SK-N-SH (cell line): ENCODE measurements at regions not wholly inside any gene's neighbourhood (a gene's known extent, or its start where the extent isn't known, plus 50 kb on each side); places are given as distances from the start of the nearest gene placed in this dataset.

Source experiments
- CTCF ChIA-PET: fragments of 300-600, 350-600 bp; formaldehyde crosslinking; extraction: SDS; loops from one replicate; lab custom pipeline; 2021; lab: Yijun Ruan, JAX
- POLR2A ChIA-PET: fragments of 350-600 bp; sonication (Branson Sonifier 250); formaldehyde crosslinking; extraction: SDS; loops from one replicate; lab custom pipeline; 2020; ENCODE audit warnings: antibody characterized with exemption, inconsistent platforms; lab: Yijun Ruan, JAX
- DNase-seq: peaks from one replicate; pipeline ENCODE4 v3.0.0; 2012
- H2AFZ ChIP-seq: fragments of 200-600 bp; sonication (generic); 2 replicates; pipeline ENCODE4 v1.8.1; 2016; ENCODE audit warnings: antibody characterized with exemption, mild to moderate bottlenecking, low read depth
- H3F3A ChIP-seq: fragments of 200-600 bp; sonication (generic); replicated peaks from 2 replicates; pipeline ENCODE3; 2016; ENCODE audit warnings: antibody characterized with exemption, mild to moderate bottlenecking; ENCODE audit not compliant: insufficient read depth
- H3K27ac ChIP-seq, 2 experiments: fragments of 200-500 bp in 1 of 2; fragments of 200-600 bp in 1 of 2; sonication (Bioruptor generic) in 1 of 2; sonication (generic), shearing (Covaris generic) in 1 of 2; 2 replicates each; pipeline versions ENCODE4 v1.5.1 to v1.6.1; 2014 to 2016; ENCODE audit warnings: low read depth in 2 of 2, inconsistent platforms in 1 of 2, low read length in 1 of 2, mild to moderate bottlenecking in 1 of 2, mixed read lengths in 1 of 2
- H3K27me3 ChIP-seq: fragments of 200-600 bp; sonication (generic), shearing (Covaris generic); 2 replicates; pipeline ENCODE4 v1.6.1; 2016; ENCODE audit warnings: mixed run types; ENCODE audit not compliant: insufficient read depth
- H3K36me3 ChIP-seq, 2 experiments: fragments of 200-500 bp in 1 of 2; fragments of 200-600 bp in 1 of 2; sonication (Bioruptor generic) in 1 of 2; sonication (generic) in 1 of 2; replicated peaks in 1 of 2; 2 replicates each; pipeline versions ENCODE3 to v1.5.1; 2014 to 2016; ENCODE audit warnings: low read length in 1 of 2, mild to moderate bottlenecking in 1 of 2; ENCODE audit not compliant: insufficient read depth in 2 of 2, control insufficient read depth in 1 of 2
- H3K4me1 ChIP-seq, 2 experiments: fragments of 200-500 bp in 1 of 2; fragments of 200-600 bp in 1 of 2; sonication (Bioruptor generic) in 1 of 2; sonication (generic), shearing (Covaris generic) in 1 of 2; 2 replicates each; pipeline versions ENCODE4 v1.5.1 to v1.6.1; 2014 to 2016; ENCODE audit warnings: low read depth in 1 of 2, low read length in 1 of 2, mixed run types in 1 of 2; ENCODE audit not compliant: insufficient read depth in 2 of 2, control insufficient read depth in 1 of 2
- H3K4me2 ChIP-seq: fragments of 200-600 bp; sonication (generic), shearing (Covaris generic); 2 replicates; pipeline ENCODE4 v1.6.1; 2017; ENCODE audit warnings: mixed run types
- H3K4me3 ChIP-seq, 2 experiments: fragments of 200-500 bp in 1 of 2; fragments of 200-600 bp in 1 of 2; sonication (Bioruptor generic) in 1 of 2; sonication (generic), shearing (Covaris generic) in 1 of 2; 2 replicates each; pipeline versions ENCODE4 v1.5.1 to v1.8.1; 2014 to 2016; ENCODE audit warnings: low read depth in 2 of 2, inconsistent platforms in 1 of 2, low read length in 1 of 2, mild to moderate bottlenecking in 1 of 2, mixed read lengths in 1 of 2, moderate library complexity in 1 of 2
- H3K79me2 ChIP-seq: fragments of 200-600 bp; sonication (generic); 2 replicates; pipeline ENCODE4 v1.8.1; 2017; ENCODE audit warnings: mild to moderate bottlenecking; ENCODE audit not compliant: insufficient read depth
- H3K9ac ChIP-seq: fragments of 200-600 bp; sonication (generic); 2 replicates; pipeline ENCODE4 v1.6.1; 2017; ENCODE audit warnings: mixed run types
- H3K9me2 ChIP-seq: fragments of 200-600 bp; sonication (generic); 2 replicates; pipeline ENCODE4 v1.6.1; 2017; ENCODE audit warnings: mixed run types
- H3K9me3 ChIP-seq: fragments of 200-600 bp; sonication (generic); 2 replicates; pipeline ENCODE4 v1.6.1; 2017; ENCODE audit warnings: mixed run types, mild to moderate bottlenecking, moderate library complexity
- H4K20me1 ChIP-seq: fragments of 200-600 bp; sonication (generic); 2 replicates; pipeline ENCODE4 v1.6.1; 2017; ENCODE audit warnings: mild to moderate bottlenecking, mixed run types; ENCODE audit not compliant: insufficient read depth
- CHD2 ChIP-seq: fragments of 150-350 bp; IDR thresholded peaks from 2 replicates; pipeline ENCODE4 v1.6.1; 2018; ENCODE audit warnings: low read length; ENCODE audit not compliant: partially characterized antibody
- ELF1 ChIP-seq: IDR thresholded peaks from 2 replicates; pipeline ENCODE4 v1.4.0; 2012
- EP300 ChIP-seq, 2 experiments: IDR thresholded peaks; 2 replicates each; pipeline versions ENCODE4 v1.4.0 to v1.6.1; 2012; ENCODE audit warnings: borderline replicate concordance in 1 of 2, low read depth in 1 of 2, low read length in 1 of 2
- EZH2phosphoT487 ChIP-seq: fragments of 200-600 bp; sonication (generic); IDR thresholded peaks from 2 replicates; pipeline ENCODE4 v1.6.1; 2017; ENCODE audit warnings: low read depth, mixed run types, mild to moderate bottlenecking, antibody characterized with exemption, moderate library complexity, borderline replicate concordance
- FOXM1 ChIP-seq: IDR thresholded peaks from 2 replicates; pipeline ENCODE4 v1.4.0; 2012; ENCODE audit warnings: low read depth, mild to moderate bottlenecking
- MXI1 ChIP-seq: IDR thresholded peaks from 2 replicates; pipeline ENCODE4 v1.6.1; 2012; ENCODE audit warnings: mild to moderate bottlenecking, low read depth, low read length, improper control_type of control experiment
- RCOR1 ChIP-seq: fragments of 150-350 bp; IDR thresholded peaks from 2 replicates; pipeline ENCODE4 v1.6.1; 2017; ENCODE audit warnings: antibody characterized with exemption, low read length
- RFX5 ChIP-seq: IDR thresholded peaks from 2 replicates; pipeline ENCODE4 v1.6.1; 2012; ENCODE audit warnings: mild to moderate bottlenecking, improper control_type of control experiment, low read length
- RXRA ChIP-seq: IDR thresholded peaks from 2 replicates; pipeline ENCODE4 v1.4.0; 2012; ENCODE audit warnings: low read depth, mild to moderate bottlenecking, borderline replicate concordance
- SMC3 ChIP-seq: IDR thresholded peaks from 2 replicates; pipeline ENCODE4 v1.6.1; 2012; ENCODE audit warnings: low read depth, low read length, improper control_type of control experiment
- TAF1 ChIP-seq: IDR thresholded peaks from 2 replicates; pipeline ENCODE4 v1.6.1; 2012; ENCODE audit warnings: low read depth, mild to moderate bottlenecking, low read length, moderate library complexity, borderline replicate concordance
- TCF12 ChIP-seq: IDR thresholded peaks from 2 replicates; pipeline ENCODE4 v1.4.0; 2012
- USF1 ChIP-seq: IDR thresholded peaks from 2 replicates; pipeline ENCODE4 v1.4.0; 2012; ENCODE audit warnings: low read depth, borderline replicate concordance
- YY1 ChIP-seq: IDR thresholded peaks from 2 replicates; pipeline ENCODE4 v1.4.0; 2012; ENCODE audit warnings: low read depth, mild to moderate bottlenecking
- WGBS: methylation state at CpG from one replicate; pipeline ENCODE4 v1.1.6; 2017; ENCODE audit warnings: low lambda C conversion rate; 5-methylcytosine and 5-hydroxymethylcytosine counted together
- TF ChIP-seq, protein P1 (sequence below): fragments of 150-350 bp; IDR thresholded peaks from 2 replicates; pipeline ENCODE4 v1.6.1; 2017; ENCODE audit warnings: antibody characterized with exemption, low read length, low read depth, borderline replicate concordance

DNA sequence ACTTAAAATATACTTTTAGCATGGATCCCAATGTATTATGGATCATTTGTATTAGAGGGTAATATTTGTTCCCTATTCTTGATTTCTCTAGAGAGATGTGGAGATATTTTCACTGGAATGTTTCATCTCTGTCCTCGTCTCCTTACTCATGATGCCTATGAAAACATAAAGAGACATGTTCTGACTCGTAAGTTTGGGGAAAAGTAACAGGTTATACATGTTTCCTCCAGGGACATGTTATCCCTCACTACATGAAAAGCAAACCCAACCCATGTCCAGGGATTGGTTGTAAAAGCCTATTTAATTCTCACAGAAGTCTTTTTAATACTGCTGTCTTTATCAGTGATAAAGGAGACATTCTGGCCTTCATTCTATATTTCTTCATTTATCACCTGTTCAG lies 621.4 kb downstream of the GABRG1 start:
- H3K9me2 ChIP-seq, result no peaks in the 10 kb centered on the region
- 2% methylated on average over 2 of the region's 2 CpGs for WGBS
- CTCF ChIA-PET, result no interaction called here
- no peaks in the 10 kb centered on the region for H3K9me3 ChIP-seq
- no peaks in the 10 kb centered on the region for H4K20me1 ChIP-seq
- no peak overlapping the region for H2AFZ ChIP-seq
- no peaks in the 10 kb centered on the region for H3K36me3 ChIP-seq
- no peak for DNase-seq
- no peaks in the 10 kb centered on the region for H3F3A ChIP-seq
- H3K27me3 ChIP-seq, result no peaks in the 10 kb centered on the region
- H3K9ac ChIP-seq, result no peak overlapping the region
- no peaks in the 10 kb centered on the region for H3K4me1 ChIP-seq
- H3K4me3 ChIP-seq, result no peak overlapping the region
- no peaks in the 10 kb centered on the region for H3K79me2 ChIP-seq
- TF ChIP-seq TCF12 (no peak), FOXM1 (no peak), RFX5 (no peak), MXI1 (no peak), TAF1 (no peak), CHD2 (no peak), YY1 (no peak), EP300 (IDR thresholded peaks at IDR 0.05; ENCODE audit: borderline replicate concordance in 1 of 2, low read depth in 1 of 2, low read length in 1 of 2) (no peak), ELF1 (no peak), RXRA (no peak)
- H3K27ac ChIP-seq, result no peak overlapping the region
- POLR2A ChIA-PET, result no interaction called here
- no peak overlapping the region for H3K4me2 ChIP-seq

GRCh38 chr4:45484740-45485139 lies 639.1 kb downstream of the GABRG1 start:
- H3K79me2 ChIP-seq, result no peaks in the 10 kb centered on the region
- no peaks in the 10 kb centered on the region for H3K36me3 ChIP-seq
- ChIA-PET CTCF (interaction anchor here (1.2 kb wide), 1 partner anchor 32 kb away, joined by 4 read pairs; no protein-coding TSS in a partner anchor), POLR2A (no interaction called here)
- DNase-seq, result no peak
- no peaks in the 10 kb centered on the region for H3K9me2 ChIP-seq
- WGBS, result 0% methylated on average over 1 of the region's 1 CpG
- H3K4me3 ChIP-seq, result no peak overlapping the region
- H2AFZ ChIP-seq, result no peak overlapping the region
- no peak overlapping the region for H3K4me2 ChIP-seq
- no peak overlapping the region for H3K9ac ChIP-seq
- no peaks in the 10 kb centered on the region for H3K4me1 ChIP-seq
- H3K9me3 ChIP-seq, result no peaks in the 10 kb centered on the region
- H3K27me3 ChIP-seq, result no peaks in the 10 kb centered on the region
- no peaks in the 10 kb centered on the region for H4K20me1 ChIP-seq
- no peaks in the 10 kb centered on the region for H3F3A ChIP-seq
- TF ChIP-seq EZH2phosphoT487 (no peak), RCOR1 (no peak), TCF12 (no peak), YY1 (no peak), USF1 (no peak), SMC3 (no peak)
- TF ChIP-seq, protein P1, sequence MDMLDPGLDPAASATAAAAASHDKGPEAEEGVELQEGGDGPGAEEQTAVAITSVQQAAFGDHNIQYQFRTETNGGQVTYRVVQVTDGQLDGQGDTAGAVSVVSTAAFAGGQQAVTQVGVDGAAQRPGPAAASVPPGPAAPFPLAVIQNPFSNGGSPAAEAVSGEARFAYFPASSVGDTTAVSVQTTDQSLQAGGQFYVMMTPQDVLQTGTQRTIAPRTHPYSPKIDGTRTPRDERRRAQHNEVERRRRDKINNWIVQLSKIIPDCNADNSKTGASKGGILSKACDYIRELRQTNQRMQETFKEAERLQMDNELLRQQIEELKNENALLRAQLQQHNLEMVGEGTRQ, result no peak
- H3K27ac ChIP-seq, result no peak overlapping the region
